Endothelial cell of umbilical vein (primary cell): ENCODE measurements at regions not wholly inside any gene's neighbourhood (a gene's known extent, or its start where the extent isn't known, plus 50 kb on each side); places are given as distances from the start of the nearest gene placed in this dataset.

Source experiments
- BruUV-seq: library from RNA; stranded (reverse); fragments of 400-500 nt; replicated peaks from 2 replicates; lab custom pipeline; 2021; lab: Mats Ljungman, UMichigan
- CTCF ChIA-PET: fragments of 300-600, 350-600 bp; sonication (Branson Sonifier 250); formaldehyde crosslinking; loops from one replicate; lab custom pipeline; 2021; ENCODE audit warnings: antibody characterized with exemption, inconsistent platforms; lab: Charles Lee
- POLR2A ChIA-PET: fragments of 300-600, 350-600 bp; sonication (Branson Sonifier 250); formaldehyde crosslinking; loops from one replicate; lab custom pipeline; 2021; ENCODE audit warnings: antibody characterized with exemption, inconsistent platforms; lab: Charles Lee
- DNase-seq: peaks from one replicate; pipeline ENCODE4 v3.0.0-alpha.2; 2011; ENCODE audit warnings: low read depth, low spot score
- FAIRE-seq: peaks from 2 replicates; lab custom pipeline; 2011; peaks lifted over from hg19 to GRCh38; lab: Jason Lieb, UNC
- H2AFZ ChIP-seq: 2 replicates; pipeline ENCODE4 v1.6.0; 2012; ENCODE audit warnings: low read depth, low read length, control low read depth, inconsistent platforms
- H3K27ac ChIP-seq: 2 replicates; pipeline ENCODE4 v1.5.1; 2011; ENCODE audit warnings: low read depth, mild to moderate bottlenecking, control low read depth, low read length, moderate library complexity; ENCODE audit not compliant: insufficient read depth
- H3K27me3 ChIP-seq, 2 experiments: 2 replicates each; pipeline versions ENCODE4 v1.6.0 to v1.6.1; 2011; ENCODE audit warnings: low read length in 2 of 2, mixed read lengths in 1 of 2; ENCODE audit not compliant: control insufficient read depth in 2 of 2, insufficient read depth in 2 of 2
- H3K36me3 ChIP-seq, 2 experiments: 2 replicates in 1 of 2; 3 replicates in 1 of 2; pipeline ENCODE4 v1.5.1; 2011; ENCODE audit warnings: low read length in 2 of 2, mild to moderate bottlenecking in 1 of 2, moderate library complexity in 1 of 2; ENCODE audit not compliant: control insufficient read depth in 2 of 2, insufficient read depth in 2 of 2; ENCODE audit errors: extremely low read depth in 1 of 2
- H3K4me1 ChIP-seq: 3 replicates; pipeline ENCODE4 v1.5.1; 2011; ENCODE audit warnings: mild to moderate bottlenecking, low read length; ENCODE audit not compliant: control insufficient read depth, insufficient read depth; ENCODE audit errors: extremely low read depth
- H3K4me2 ChIP-seq: 2 replicates; pipeline ENCODE4 v1.6.1; 2011; ENCODE audit warnings: low read length, control low read depth, mixed read lengths; ENCODE audit not compliant: insufficient read depth
- H3K4me3 ChIP-seq, 3 experiments: fragments of 200-600 bp in 1 of 3; sonication (generic), shearing (Covaris generic) in 1 of 3; replicated peaks in 1 of 3; 2 replicates each; pipeline ENCODE4 v1.5.1; 2011 to 2016; ENCODE audit warnings: control low read depth in 3 of 3, low read length in 3 of 3, mild to moderate bottlenecking in 2 of 3, inconsistent platforms in 1 of 3, low read depth in 1 of 3, moderate library complexity in 1 of 3; ENCODE audit not compliant: insufficient read depth in 1 of 3
- H3K79me2 ChIP-seq: 2 replicates; pipeline ENCODE4 v1.6.0; 2012; ENCODE audit warnings: low read length, inconsistent platforms; ENCODE audit not compliant: control insufficient read depth, insufficient read depth
- H3K9ac ChIP-seq: replicated peaks from 2 replicates; pipeline ENCODE3; 2011; ENCODE audit warnings: low read length, control low read depth; ENCODE audit not compliant: insufficient read depth; ENCODE audit errors: extremely low read depth
- H3K9me1 ChIP-seq: replicated peaks from 3 replicates; pipeline ENCODE4 v1.6.0; 2011; ENCODE audit warnings: mild to moderate bottlenecking, low read length; ENCODE audit not compliant: control insufficient read depth, insufficient read depth; ENCODE audit errors: extremely low read depth
- H3K9me3 ChIP-seq: replicated peaks from 2 replicates; pipeline ENCODE4 v1.5.1; 2012; ENCODE audit warnings: low read length, inconsistent platforms; ENCODE audit not compliant: control insufficient read depth, insufficient read depth
- H4K20me1 ChIP-seq: replicated peaks from 2 replicates; pipeline ENCODE3; 2011; ENCODE audit warnings: mild to moderate bottlenecking, low read length; ENCODE audit not compliant: control insufficient read depth, insufficient read depth; ENCODE audit errors: extremely low read depth
- CTCF ChIP-seq, 2 donors: IDR thresholded peaks; 1 replicate in 1 of 2; 2 replicates in 1 of 2; pipeline ENCODE4 v1.5.1; 2011; ENCODE audit warnings: low read length in 2 of 2, mild to moderate bottlenecking in 2 of 2, moderate library complexity in 2 of 2, control low read depth in 1 of 2, inconsistent platforms in 1 of 2, low read depth in 1 of 2; ENCODE audit not compliant: insufficient read depth in 1 of 2; ENCODE audit errors: extremely low read depth in 1 of 2
- EZH2 ChIP-seq: IDR thresholded peaks from 2 replicates; pipeline ENCODE4 v1.6.1; 2012; ENCODE audit warnings: borderline replicate concordance, low read depth, mild to moderate bottlenecking, moderate library complexity, low read length, inconsistent platforms; ENCODE audit not compliant: severe bottlenecking
- FOS ChIP-seq: IDR thresholded peaks from 2 replicates; pipeline ENCODE4 v1.6.1; 2011; ENCODE audit warnings: mild to moderate bottlenecking, low read length, moderate library complexity, borderline replicate concordance; ENCODE audit not compliant: insufficient read depth
- GATA2 ChIP-seq: IDR thresholded peaks from 2 replicates; pipeline ENCODE4 v1.7.0; 2011; ENCODE audit warnings: low read depth, mild to moderate bottlenecking, moderate library complexity, mixed read lengths, low read length; ENCODE audit not compliant: insufficient read length, insufficient read depth
- JUN ChIP-seq: IDR thresholded peaks from 2 replicates; pipeline ENCODE4 v1.6.1; 2011; ENCODE audit warnings: borderline replicate concordance, low read depth; ENCODE audit not compliant: insufficient read length, insufficient read depth
- MAX ChIP-seq: IDR thresholded peaks from 2 replicates; pipeline ENCODE4 v1.6.1; 2011; ENCODE audit not compliant: insufficient read depth, insufficient read length
- MYC ChIP-seq: IDR thresholded peaks from one replicate; pipeline ENCODE4 v1.6.1; 2011; ENCODE audit warnings: mild to moderate bottlenecking, low read depth, low read length
- POLR2A ChIP-seq: IDR thresholded peaks from 2 replicates; pipeline ENCODE4 v1.6.1; 2012; ENCODE audit warnings: low read depth, mild to moderate bottlenecking, control low read depth, low read length
- POLR2AphosphoS5 ChIP-seq: IDR thresholded peaks from 2 replicates; pipeline ENCODE4 v1.6.1; 2012; ENCODE audit warnings: low read depth, mild to moderate bottlenecking, control low read depth, low read length, moderate library complexity; ENCODE audit not compliant: insufficient read depth
- dilution Hi-C: fragments of 300-500 bp; cut with MboI; formaldehyde crosslinking; loops from one replicate; pipeline ENCODE4 v1.15.0; 2019; ENCODE audit warnings: low sequenced_read_pairs; ENCODE audit not compliant: extremely low pct_ligation_motif_present
- intact Hi-C: fragments of 100-400 bp; cut with micrococcal nuclease; formaldehyde crosslinking; loops from one replicate; pipeline ENCODE4 v1.10.0; 2022

GRCh38 chr3:103614719-103615118 is 1179.9 kb downstream of the ZPLD1 start:
- Histone ChIP-seq H3K4me3 (no peak overlapping the region), H3K4me2 (no peak overlapping the region), H3K9ac (no peak overlapping the region), H3K79me2 (no peaks in the 10 kb centered on the region), H3K36me3 (no peaks in the 10 kb centered on the region), H4K20me1 (no peaks in the 10 kb centered on the region), H3K9me1 (no peaks in the 10 kb centered on the region), H2AFZ (no peak overlapping the region), H3K9me3 (no peaks in the 10 kb centered on the region), H3K27ac (no peak overlapping the region), H3K4me1 (no peaks in the 10 kb centered on the region), H3K27me3 (no peaks in the 10 kb centered on the region)
- BruUV-seq, result no TSS peak
- intact Hi-C loops, result no loop called here
- dilution Hi-C loops, result no loop called here
- TF ChIP-seq MAX (no peak), POLR2AphosphoS5 (no peak), POLR2A (no peak)
- DNase-seq, result no peak
- ChIA-PET CTCF (no interaction called here), POLR2A (no interaction called here)
- FAIRE-seq, result no peak

- POLR2A ChIA-PET, result no interaction called here
- no peak overlapping the region for H2AFZ ChIP-seq
- intact Hi-C loops (no loop called here), dilution Hi-C loops (no loop called here)
- H3K9me1 ChIP-seq, result no peaks in the 10 kb centered on the region
- H3K4me2 ChIP-seq, result no peak overlapping the region
- no peaks in the 10 kb centered on the region for H3K79me2 ChIP-seq
- DNase-seq (no peak), FAIRE-seq (no peak)
- no peaks in the 10 kb centered on the region for H3K27me3 ChIP-seq
- no peaks in the 10 kb centered on the region for H4K20me1 ChIP-seq
- BruUV-seq, result no TSS peak
- H3K27ac ChIP-seq, result no peak overlapping the region
- no peak for TF ChIP-seq POLR2A
- no peak for TF ChIP-seq MAX
- no peak for TF ChIP-seq MYC
- TF ChIP-seq EZH2, result no peak
- no peak for TF ChIP-seq POLR2AphosphoS5
- no peak for TF ChIP-seq JUN
- TF ChIP-seq GATA2, result no peak
- no peak for TF ChIP-seq CTCF (IDR thresholded peaks at IDR 0.05; ENCODE audit: extremely low read depth in 1 of 2, insufficient read depth in 1 of 2, low read depth in 1 of 2, low read length in 2 of 2)
- TF ChIP-seq FOS, result no peak
- no peaks in the 10 kb centered on the region for H3K9me3 ChIP-seq
- H3K9ac ChIP-seq, result no peak overlapping the region
- H3K36me3 ChIP-seq, result no peaks in the 10 kb centered on the region
- no peak overlapping the region for H3K4me3 ChIP-seq
- no peaks in the 10 kb centered on the region for H3K4me1 ChIP-seq
- CTCF ChIA-PET, result no interaction called here
These were observed 1183.1 kb downstream of the ZPLD1 start for GRCh38 chr3:103617961-103618360.
